NCI-H2081 treated with DMSO at 0.1 percent for 48 hours (cell line): ENCODE measurements at regions not wholly inside any gene's neighbourhood (a gene's known extent, or its start where the extent isn't known, plus 50 kb on each side); places are given as distances from the start of the nearest gene placed in this dataset.

Experiments
- DNase-seq: peaks from one replicate; lab custom pipeline; 2025; lab: John Stamatoyannopoulos, UW

- no peak for DNase-seq
Measured at GRCh38 chr12:17809206-17809605, 280.8 kb downstream of the RERGL start.

GRCh38 chr12:17802657-17803641 lies 287.0 kb downstream of the RERGL start:
- DNase-seq: no peak

GRCh38 chr12:17793854-17794253 lies 296.1 kb downstream of the RERGL start:
- no peak for DNase-seq

GRCh38 chr12:17778242-17778641 lies 311.8 kb downstream of the RERGL start:
- DNase-seq: no peak

GRCh38 chr12:17763366-17763765 lies 326.6 kb downstream of the RERGL start:
- no peak for DNase-seq

- no peak for DNase-seq
Measured at GRCh38 chr12:17759982-17760381, 330.0 kb downstream of the RERGL start.
